HCT116 (cell line): ENCODE measurements at regions not wholly inside any gene's neighbourhood (a gene's known extent, or its start where the extent isn't known, plus 50 kb on each side); places are given as distances from the start of the nearest gene placed in this dataset.

Experiments used
- ATAC-seq: fragments of 200-7000 bp; cut with Tn5 transposase; 2 replicates; pipeline ENCODE4 v1.9.1; 2020; ENCODE audit warnings: mild to moderate bottlenecking, moderate library complexity
- BruUV-seq: library from RNA; stranded (reverse); fragments of 400-500 nt; replicated peaks from 2 replicates; lab custom pipeline; 2021; lab: Mats Ljungman, UMichigan
- CTCF ChIA-PET: fragments of 300-600 bp; sonication (Branson Sonifier 250); formaldehyde crosslinking; loops from one replicate; lab custom pipeline; 2021; ENCODE audit warnings: antibody characterized with exemption; lab: Charles Lee
- POLR2A ChIA-PET: fragments of 300-600, 350-600 bp; sonication (Branson Sonifier 250); formaldehyde crosslinking; loops from one replicate; lab custom pipeline; 2021; ENCODE audit warnings: antibody characterized with exemption; lab: Charles Lee
- RAD21 ChIA-PET, 2 experiments: fragments of 300-600 bp; sonication (Branson Sonifier 250); formaldehyde crosslinking; loops; one replicate each; lab custom pipeline; 2023; ENCODE audit warnings: low total read pairs in 2 of 2; ENCODE audit not compliant: uncharacterized antibody in 2 of 2, unreplicated experiment in 2 of 2, low non-redundant PET in 1 of 2; lab: Charles Lee
- DNase-seq: peaks from one replicate; pipeline ENCODE4 v3.0.0-alpha.2; 2010; ENCODE audit warnings: low read depth, low spot score
- H2AFZ ChIP-seq: fragments of 200-600 bp; shearing (Covaris generic), sonication (generic); 2 replicates; pipeline ENCODE4 v1.6.1; 2017; ENCODE audit warnings: low read depth, mixed run types, mixed read lengths, antibody characterized with exemption, low read length; ENCODE audit not compliant: poor library complexity, severe bottlenecking
- H3K27ac ChIP-seq: 2 replicates; pipeline ENCODE4 v1.5.1; 2012; ENCODE audit warnings: low read depth, low read length
- H3K27me3 ChIP-seq: fragments of 200-600 bp; sonication (generic); 2 replicates; pipeline ENCODE4 v1.6.1; 2016; ENCODE audit warnings: mixed run types, low read length, mixed read lengths; ENCODE audit not compliant: insufficient read depth
- H3K36me3 ChIP-seq, 2 experiments: fragments of 200-500 bp in 1 of 2; fragments of 200-600 bp in 1 of 2; sonication (Bioruptor generic) in 1 of 2; sonication (generic) in 1 of 2; 2 replicates each; pipeline versions ENCODE4 v1.5.1 to v1.6.1; 2014 to 2016; ENCODE audit warnings: low read length in 2 of 2, inconsistent platforms in 1 of 2, mixed read lengths in 1 of 2, mixed run types in 1 of 2; ENCODE audit not compliant: insufficient read depth in 2 of 2, control insufficient read depth in 1 of 2
- H3K4me1 ChIP-seq, 2 experiments: fragments of 200-600 bp in 1 of 2; sonication (generic) in 1 of 2; 2 replicates each; pipeline versions ENCODE4 v1.5.1 to v1.6.1; 2012 to 2017; ENCODE audit warnings: low read length in 2 of 2, inconsistent platforms in 1 of 2, mild to moderate bottlenecking in 1 of 2, mixed read lengths in 1 of 2, mixed run types in 1 of 2, moderate library complexity in 1 of 2; ENCODE audit not compliant: insufficient read depth in 2 of 2, control insufficient read depth in 1 of 2
- H3K4me2 ChIP-seq: fragments of 200-600 bp; sonication (generic); 2 replicates; pipeline ENCODE4 v1.6.1; 2017; ENCODE audit warnings: mixed run types, low read length, mixed read lengths
- H3K4me3 ChIP-seq, 2 experiments: fragments of 200-600 bp in 1 of 2; sonication (generic) in 1 of 2; replicated peaks in 1 of 2; 2 replicates each; pipeline ENCODE4 v1.5.1; 2011 to 2016; ENCODE audit warnings: low read length in 2 of 2, control low read depth in 1 of 2, low read depth in 1 of 2, mild to moderate bottlenecking in 1 of 2, mixed read lengths in 1 of 2, mixed run types in 1 of 2
- H3K79me2 ChIP-seq: fragments of 200-600 bp; sonication (generic); 2 replicates; pipeline ENCODE4 v1.6.1; 2017; ENCODE audit warnings: mild to moderate bottlenecking, mixed run types, low read length, moderate library complexity, mixed read lengths; ENCODE audit not compliant: insufficient read depth
- H3K9ac ChIP-seq: fragments of 200-600 bp; sonication (generic); 2 replicates; pipeline ENCODE4 v1.6.1; 2016; ENCODE audit warnings: low read length, mixed read lengths
- H3K9me2 ChIP-seq: fragments of 200-600 bp; sonication (generic), shearing (Covaris generic); 2 replicates; pipeline ENCODE4 v1.6.1; 2017; ENCODE audit warnings: mixed run types, mild to moderate bottlenecking, moderate library complexity; ENCODE audit not compliant: insufficient read depth
- H3K9me3 ChIP-seq, 2 experiments: fragments of 200-500 bp in 1 of 2; fragments of 200-600 bp in 1 of 2; sonication (Bioruptor generic) in 1 of 2; sonication (generic) in 1 of 2; 2 replicates each; pipeline ENCODE4 v1.6.1; 2014 to 2017; ENCODE audit warnings: low read length in 2 of 2, mixed read lengths in 2 of 2, inconsistent platforms in 1 of 2, low read depth in 1 of 2, mild to moderate bottlenecking in 1 of 2, mixed run types in 1 of 2, moderate library complexity in 1 of 2; ENCODE audit not compliant: control insufficient read depth in 1 of 2, insufficient read depth in 1 of 2
- H4K20me1 ChIP-seq: fragments of 200-600 bp; sonication (generic), shearing (Covaris generic); 2 replicates; pipeline ENCODE4 v1.6.1; 2017; ENCODE audit warnings: mixed run types, mild to moderate bottlenecking, moderate library complexity; ENCODE audit not compliant: insufficient read depth
- CEBPB ChIP-seq: IDR thresholded peaks from 2 replicates; pipeline ENCODE4 v1.6.1; 2012; ENCODE audit warnings: low read depth
- CTCF ChIP-seq, 3 experiments: fragments of 200-600 bp in 1 of 3; sonication (generic) in 1 of 3; IDR thresholded peaks in 2 of 3; conservative IDR thresholded peaks in 1 of 3; 2 replicates each; pipeline ENCODE4 v1.5.1; 2012 to 2017; ENCODE audit warnings: low read depth in 2 of 3, low read length in 2 of 3, antibody characterized with exemption in 1 of 3, borderline replicate concordance in 1 of 3, control low read depth in 1 of 3, mild to moderate bottlenecking in 1 of 3, mixed read lengths in 1 of 3, mixed run types in 1 of 3, moderate library complexity in 1 of 3; ENCODE audit not compliant: insufficient read depth in 1 of 3
- EGR1 ChIP-seq: IDR thresholded peaks from 2 replicates; pipeline ENCODE4 v1.6.1; 2012; ENCODE audit warnings: low read depth
- EZH2phosphoT487 ChIP-seq: fragments of 200-600 bp; IDR thresholded peaks from 2 replicates; pipeline ENCODE4 v1.6.1; 2018; ENCODE audit warnings: antibody characterized with exemption, borderline replicate concordance
- FOSL1 ChIP-seq: IDR thresholded peaks from 2 replicates; pipeline ENCODE4 v1.6.1; 2012; ENCODE audit warnings: low read depth
- MAX ChIP-seq: IDR thresholded peaks from 2 replicates; pipeline ENCODE4 v1.6.1; 2012
- POLR2AphosphoS5 ChIP-seq: IDR thresholded peaks from 2 replicates; pipeline ENCODE4 v1.6.1; 2011; ENCODE audit warnings: mild to moderate bottlenecking, low read depth, low read length, moderate library complexity
- RAD21 ChIP-seq: IDR thresholded peaks from 2 replicates; pipeline ENCODE4 v1.6.1; 2012; ENCODE audit warnings: low read depth, mild to moderate bottlenecking
- REST ChIP-seq: IDR thresholded peaks from 2 replicates; pipeline ENCODE4 v1.6.1; 2012; ENCODE audit warnings: low read depth
- SIN3A ChIP-seq: IDR thresholded peaks from 2 replicates; pipeline ENCODE4 v1.6.1; 2012; ENCODE audit warnings: low read depth
- SP1 ChIP-seq: IDR thresholded peaks from 2 replicates; pipeline ENCODE4 v1.6.1; 2012; ENCODE audit warnings: low read depth
- SRF ChIP-seq: IDR thresholded peaks from 2 replicates; pipeline ENCODE4 v1.6.1; 2012; ENCODE audit warnings: low read depth
- YY1 ChIP-seq: IDR thresholded peaks from 2 replicates; pipeline ENCODE4 v1.6.1; 2011; ENCODE audit warnings: low read length, low read depth, moderate library complexity, mild to moderate bottlenecking; ENCODE audit not compliant: insufficient replicate concordance; ENCODE audit errors: extremely low read depth
- ZNF274 ChIP-seq: fragments of 200-500 bp; sonication (Bioruptor generic); IDR thresholded peaks from 2 replicates; pipeline ENCODE4 v1.6.1; 2014; ENCODE audit warnings: mild to moderate bottlenecking, low read depth, low read length, inconsistent platforms
- intact Hi-C: fragments of 100-400 bp; cut with micrococcal nuclease; formaldehyde crosslinking; loops from 2 replicates; pipeline ENCODE4 v1.10.0; 2022

- no peak for DNase-seq
- no peak overlapping the region for H3K27ac ChIP-seq
- intact Hi-C loops, result no loop called here
- H3K4me2 ChIP-seq, result no peak overlapping the region
- no peak overlapping the region for H2AFZ ChIP-seq
- H3K4me1 ChIP-seq, result no peaks in the 10 kb centered on the region; a peak in 1 of 4 replicates
- H3K4me3 ChIP-seq, result no peak overlapping the region
- H3K9me3 ChIP-seq, result 0 out of 4 replicates have a peak, but pooled peaks cover 0 to 3% of the 10 kb centered on the region in 2 experiments
- no peaks in the 10 kb centered on the region for H3K36me3 ChIP-seq
- ChIA-PET RAD21 (no interaction called here), POLR2A (no interaction called here), CTCF (no interaction called here)
- H3K9ac ChIP-seq, result no peak overlapping the region
- TF ChIP-seq RAD21 (no peak), EGR1 (no peak), CTCF (IDR thresholded peaks at IDR 0.05 in 2 of 3, conservative IDR thresholded peaks at IDR 0.05 in 1 of 3; ENCODE audit: borderline replicate concordance in 1 of 3, insufficient read depth in 1 of 3, low read depth in 2 of 3, low read length in 2 of 3) (no peak), SIN3A (no peak), ZNF274 (no peak), SP1 (no peak), SRF (no peak), FOSL1 (no peak), EZH2phosphoT487 (no peak)
- H3K27me3 ChIP-seq, result no peaks in the 10 kb centered on the region
- H3K9me2 ChIP-seq, result no peaks in the 10 kb centered on the region
- no peak for ATAC-seq
- no peaks in the 10 kb centered on the region for H3K79me2 ChIP-seq
- no peaks in the 10 kb centered on the region for H4K20me1 ChIP-seq
- no TSS peak for BruUV-seq
Measured at GRCh38 chr4:114184901-114185300, 205.5 kb upstream of the ARSJ start.

- Histone ChIP-seq H3K4me2 (no peak overlapping the region), H3K27me3 (no peaks in the 10 kb centered on the region), H3K9me3 (no peaks in the 10 kb centered on the region), H4K20me1 (no peaks in the 10 kb centered on the region), H3K4me1 (no peaks in the 10 kb centered on the region), H3K27ac (no peak overlapping the region), H2AFZ (no peak overlapping the region), H3K79me2 (no peaks in the 10 kb centered on the region), H3K36me3 (no peaks in the 10 kb centered on the region), H3K9ac (no peak overlapping the region), H3K9me2 (no peaks in the 10 kb centered on the region), H3K4me3 (no peak overlapping the region)
- RAD21 ChIA-PET, result no interaction called here
- ATAC-seq, result no peak
- no peak for DNase-seq
- CTCF ChIA-PET, result no interaction called here
- no TSS peak for BruUV-seq
- POLR2A ChIA-PET, result no interaction called here
- intact Hi-C loops, result no loop called here
- no peak for TF ChIP-seq REST
- no peak for TF ChIP-seq ZNF274
- TF ChIP-seq YY1, result no peak
- TF ChIP-seq RAD21, result no peak
- no peak for TF ChIP-seq MAX
- TF ChIP-seq FOSL1, result no peak
- no peak for TF ChIP-seq POLR2AphosphoS5
- TF ChIP-seq CEBPB, result no peak
- no peak for TF ChIP-seq EGR1
Measured at GRCh38 chr4:114187592-114187991, 208.1 kb upstream of the ARSJ start.
